HepG2 (cell line): ENCODE measurements at regions not wholly inside any gene's neighbourhood (a gene's known extent, or its start where the extent isn't known, plus 50 kb on each side); places are given as distances from the start of the nearest gene placed in this dataset.

ENCODE experiments used
- ATF7-NPFF ChIP-seq: sonication (generic); formaldehyde crosslinking; IDR thresholded peaks from 2 replicates; pipeline ENCODE4 v1.8.1; 2023; ENCODE audit warnings: mild to moderate bottlenecking, low read depth, missing genetic modification reagents, moderate library complexity
- GPN1 ChIP-seq: sonication (generic); formaldehyde crosslinking; IDR thresholded peaks from 2 replicates; pipeline ENCODE4 v1.5.1; 2020; ENCODE audit warnings: missing genetic modification reagents, borderline replicate concordance
- NPAS2 ChIP-seq: sonication (generic); formaldehyde crosslinking; IDR thresholded peaks from 2 replicates; pipeline ENCODE4 v1.8.0; 2022; ENCODE audit warnings: mild to moderate bottlenecking, missing genetic modification reagents, borderline replicate concordance
- POLR2AphosphoS5 ChIP-seq: IDR thresholded peaks from 2 replicates; pipeline ENCODE4 v1.6.1; 2012; ENCODE audit warnings: low read depth, low read length
- TOE1 ChIP-seq: sonication (generic); formaldehyde crosslinking; IDR thresholded peaks from 2 replicates; pipeline ENCODE4 v1.4.0; 2020; ENCODE audit warnings: mild to moderate bottlenecking, missing genetic modification reagents
- ZSCAN22 ChIP-seq: sonication (generic); formaldehyde crosslinking; IDR thresholded peaks from 2 replicates; pipeline ENCODE4 v1.4.0; 2020; ENCODE audit warnings: mild to moderate bottlenecking, missing genetic modification reagents
- ZXDC ChIP-seq: sonication (generic); formaldehyde crosslinking; IDR thresholded peaks from 2 replicates; pipeline ENCODE4 v1.5.0; 2020; ENCODE audit warnings: mild to moderate bottlenecking, missing genetic modification reagents
- TF ChIP-seq, protein P1 (sequence below): sonication (generic); formaldehyde crosslinking; IDR thresholded peaks from 2 replicates; pipeline ENCODE4; 2020; ENCODE audit warnings: missing genetic modification reagents, mild to moderate bottlenecking, borderline replicate concordance
- TF ChIP-seq, protein P2 (sequence below): sonication (generic); formaldehyde crosslinking; IDR thresholded peaks from 2 replicates; pipeline ENCODE4 v1.8.0; 2022; ENCODE audit warnings: mild to moderate bottlenecking, missing genetic modification reagents, borderline replicate concordance
- TF ChIP-seq, protein P3 (sequence below): fragments of 450-650 bp; IDR thresholded peaks from 2 replicates; pipeline ENCODE4 v1.6.1; 2017; ENCODE audit warnings: mild to moderate bottlenecking

DNA sequence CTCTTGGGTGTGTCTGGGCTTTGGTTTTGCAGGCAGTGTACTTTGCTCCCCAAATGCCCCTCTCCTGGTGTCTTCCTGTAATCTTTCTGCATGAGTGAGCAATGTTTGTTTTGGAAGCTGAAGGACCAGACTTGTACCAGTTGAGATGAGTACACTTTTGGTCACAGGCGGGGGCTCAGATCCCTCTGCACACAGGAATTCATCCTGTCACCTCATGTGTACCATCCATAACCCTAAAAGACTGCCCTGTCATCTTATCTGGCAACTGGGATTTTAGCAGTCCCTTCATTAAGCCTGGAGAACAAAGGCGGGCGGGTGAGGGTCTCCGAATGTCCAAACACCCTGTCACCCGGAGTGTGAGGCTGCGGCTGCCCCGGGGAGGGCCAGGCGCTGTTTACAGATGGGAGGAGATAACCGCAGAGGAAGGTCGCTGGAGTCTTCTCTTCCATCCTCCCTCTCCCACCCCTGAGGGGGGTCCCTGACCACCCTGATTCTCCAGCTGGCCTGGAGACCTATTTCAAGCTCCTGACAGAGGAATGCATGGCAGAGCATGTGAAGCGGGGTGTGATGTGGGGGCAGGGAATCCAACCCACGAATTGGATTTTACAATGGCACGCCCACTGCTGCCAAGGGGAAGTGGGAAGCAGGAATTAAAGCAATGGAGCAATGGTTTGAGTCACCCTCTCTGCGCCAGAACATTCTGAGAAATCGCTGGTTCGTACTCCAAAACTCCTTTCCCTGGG is 158.2 kb upstream of the MYCN start (continued):
- TF ChIP-seq, protein P1, sequence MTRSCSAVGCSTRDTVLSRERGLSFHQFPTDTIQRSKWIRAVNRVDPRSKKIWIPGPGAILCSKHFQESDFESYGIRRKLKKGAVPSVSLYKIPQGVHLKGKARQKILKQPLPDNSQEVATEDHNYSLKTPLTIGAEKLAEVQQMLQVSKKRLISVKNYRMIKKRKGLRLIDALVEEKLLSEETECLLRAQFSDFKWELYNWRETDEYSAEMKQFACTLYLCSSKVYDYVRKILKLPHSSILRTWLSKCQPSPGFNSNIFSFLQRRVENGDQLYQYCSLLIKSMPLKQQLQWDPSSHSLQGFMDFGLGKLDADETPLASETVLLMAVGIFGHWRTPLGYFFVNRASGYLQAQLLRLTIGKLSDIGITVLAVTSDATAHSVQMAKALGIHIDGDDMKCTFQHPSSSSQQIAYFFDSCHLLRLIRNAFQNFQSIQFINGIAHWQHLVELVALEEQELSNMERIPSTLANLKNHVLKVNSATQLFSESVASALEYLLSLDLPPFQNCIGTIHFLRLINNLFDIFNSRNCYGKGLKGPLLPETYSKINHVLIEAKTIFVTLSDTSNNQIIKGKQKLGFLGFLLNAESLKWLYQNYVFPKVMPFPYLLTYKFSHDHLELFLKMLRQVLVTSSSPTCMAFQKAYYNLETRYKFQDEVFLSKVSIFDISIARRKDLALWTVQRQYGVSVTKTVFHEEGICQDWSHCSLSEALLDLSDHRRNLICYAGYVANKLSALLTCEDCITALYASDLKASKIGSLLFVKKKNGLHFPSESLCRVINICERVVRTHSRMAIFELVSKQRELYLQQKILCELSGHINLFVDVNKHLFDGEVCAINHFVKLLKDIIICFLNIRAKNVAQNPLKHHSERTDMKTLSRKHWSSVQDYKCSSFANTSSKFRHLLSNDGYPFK (CRISPR knock-in tag) = no peak
- TF ChIP-seq POLR2AphosphoS5 = no peak
- no peak for TF ChIP-seq ATF7-NPFF (CRISPR knock-in tag)
- TF ChIP-seq, protein P2, sequence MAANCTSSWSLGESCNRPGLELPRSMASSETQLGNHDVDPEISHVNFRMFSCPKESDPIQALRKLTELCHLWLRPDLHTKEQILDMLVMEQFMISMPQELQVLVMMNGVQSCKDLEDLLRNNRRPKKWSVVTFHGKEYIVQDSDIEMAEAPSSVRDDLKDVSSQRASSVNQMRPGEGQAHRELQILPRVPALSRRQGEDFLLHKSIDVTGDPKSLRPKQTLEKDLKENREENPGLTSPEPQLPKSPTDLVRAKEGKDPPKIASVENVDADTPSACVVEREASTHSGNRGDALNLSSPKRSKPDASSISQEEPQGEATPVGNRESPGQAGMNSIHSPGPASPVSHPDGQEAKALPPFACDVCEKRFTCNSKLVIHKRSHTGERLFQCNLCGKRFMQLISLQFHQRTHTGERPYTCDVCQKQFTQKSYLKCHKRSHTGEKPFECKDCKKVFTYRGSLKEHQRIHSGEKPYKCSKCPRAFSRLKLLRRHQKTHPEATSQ (CRISPR knock-in tag) = no peak
- TF ChIP-seq, protein P3, sequence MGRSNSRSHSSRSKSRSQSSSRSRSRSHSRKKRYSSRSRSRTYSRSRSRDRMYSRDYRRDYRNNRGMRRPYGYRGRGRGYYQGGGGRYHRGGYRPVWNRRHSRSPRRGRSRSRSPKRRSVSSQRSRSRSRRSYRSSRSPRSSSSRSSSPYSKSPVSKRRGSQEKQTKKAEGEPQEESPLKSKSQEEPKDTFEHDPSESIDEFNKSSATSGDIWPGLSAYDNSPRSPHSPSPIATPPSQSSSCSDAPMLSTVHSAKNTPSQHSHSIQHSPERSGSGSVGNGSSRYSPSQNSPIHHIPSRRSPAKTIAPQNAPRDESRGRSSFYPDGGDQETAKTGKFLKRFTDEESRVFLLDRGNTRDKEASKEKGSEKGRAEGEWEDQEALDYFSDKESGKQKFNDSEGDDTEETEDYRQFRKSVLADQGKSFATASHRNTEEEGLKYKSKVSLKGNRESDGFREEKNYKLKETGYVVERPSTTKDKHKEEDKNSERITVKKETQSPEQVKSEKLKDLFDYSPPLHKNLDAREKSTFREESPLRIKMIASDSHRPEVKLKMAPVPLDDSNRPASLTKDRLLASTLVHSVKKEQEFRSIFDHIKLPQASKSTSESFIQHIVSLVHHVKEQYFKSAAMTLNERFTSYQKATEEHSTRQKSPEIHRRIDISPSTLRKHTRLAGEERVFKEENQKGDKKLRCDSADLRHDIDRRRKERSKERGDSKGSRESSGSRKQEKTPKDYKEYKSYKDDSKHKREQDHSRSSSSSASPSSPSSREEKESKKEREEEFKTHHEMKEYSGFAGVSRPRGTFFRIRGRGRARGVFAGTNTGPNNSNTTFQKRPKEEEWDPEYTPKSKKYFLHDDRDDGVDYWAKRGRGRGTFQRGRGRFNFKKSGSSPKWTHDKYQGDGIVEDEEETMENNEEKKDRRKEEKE = no peak
- TF ChIP-seq ZSCAN22 = no peak
- no peak for TF ChIP-seq NPAS2 (CRISPR knock-in tag)
- no peak for TF ChIP-seq ZXDC (CRISPR knock-in tag)
- TF ChIP-seq TOE1 (CRISPR knock-in tag) = no peak
- TF ChIP-seq GPN1 (CRISPR knock-in tag) = no peak
